HL-60/S4 treated with phorbol 12-myristate 13-acetate at 8.2 ng/mL for 4 days and 3 days (cell line): ENCODE measurements at regions not wholly inside any gene's neighbourhood (a gene's known extent, or its start where the extent isn't known, plus 50 kb on each side); places are given as distances from the start of the nearest gene placed in this dataset.

Source experiments
- in situ Hi-C: fragments of 300-500 bp; cut with MboI; formaldehyde crosslinking; loops from 2 replicates; pipeline ENCODE4 v1.15.0; 2022; ENCODE audit warnings: low sequenced_read_pairs

DNA sequence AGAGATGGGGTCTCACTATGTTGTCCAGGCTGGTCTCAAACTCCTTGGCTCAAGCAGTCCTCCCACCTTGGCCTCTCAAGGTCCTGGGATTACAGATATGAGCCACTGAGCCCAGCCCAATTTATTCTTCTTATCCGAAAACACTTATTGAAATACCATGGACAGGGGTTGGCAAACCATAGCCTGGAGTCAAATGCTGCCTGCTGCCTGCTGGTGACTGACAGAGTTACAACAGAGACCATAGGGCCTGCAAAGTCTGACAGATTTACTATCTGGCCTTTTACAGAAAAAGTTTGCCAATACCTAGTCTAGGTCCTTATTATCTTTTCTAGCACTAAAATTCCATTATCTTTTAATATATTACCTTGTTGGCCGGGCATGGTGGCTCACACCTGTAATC, 87.1 kb upstream of the ZNF281 start:
- in situ Hi-C loops, result loop anchor here (25.0 kb wide), 3 partner anchors 210 to 810 kb away; no protein-coding TSS in a partner anchor

- in situ Hi-C loops, result loop anchor here (25.0 kb wide), 3 partner anchors 209 to 809 kb away; no protein-coding TSS in a partner anchor
Observed at GRCh38 chr1:200495901-200496300, 86.1 kb upstream of the ZNF281 start.

- in situ Hi-C loops, result loop anchor here (25.0 kb wide), 3 partner anchors 206 to 806 kb away; no protein-coding TSS in a partner anchor
Observed at GRCh38 chr1:200493344-200493743, 83.5 kb upstream of the ZNF281 start.

GRCh38 chr1:200491103-200491502, 81.3 kb upstream of the ZNF281 start:
- in situ Hi-C loops, result loop anchor here (25.0 kb wide), 3 partner anchors 204 to 804 kb away; no protein-coding TSS in a partner anchor

DNA sequence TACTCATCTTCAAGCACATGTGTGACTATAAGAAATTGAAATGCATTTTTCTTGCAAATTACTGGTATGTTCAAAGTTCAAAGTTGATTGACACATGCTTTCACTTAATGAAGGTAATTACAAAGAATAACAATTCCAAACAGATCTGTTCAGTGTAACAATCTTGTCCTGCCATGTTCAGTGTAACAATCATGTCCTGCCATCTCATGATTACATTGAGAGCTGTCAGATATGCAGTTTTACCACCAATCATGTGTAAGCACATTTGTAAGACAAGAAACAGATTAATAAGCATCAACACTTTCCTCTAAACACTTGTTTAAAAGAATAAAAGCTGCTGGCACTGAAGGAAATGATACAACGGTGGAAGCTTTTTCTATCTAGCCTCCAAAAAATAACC, 80.3 kb upstream of the ZNF281 start:
- in situ Hi-C loops, result loop anchor here (25.0 kb wide), 3 partner anchors 203 to 803 kb away; no protein-coding TSS in a partner anchor

GRCh38 chr1:200488375-200489165, 78.7 kb upstream of the ZNF281 start:
- in situ Hi-C loops, result loop anchor here (25.0 kb wide), 3 partner anchors 201 to 801 kb away; no protein-coding TSS in a partner anchor

DNA sequence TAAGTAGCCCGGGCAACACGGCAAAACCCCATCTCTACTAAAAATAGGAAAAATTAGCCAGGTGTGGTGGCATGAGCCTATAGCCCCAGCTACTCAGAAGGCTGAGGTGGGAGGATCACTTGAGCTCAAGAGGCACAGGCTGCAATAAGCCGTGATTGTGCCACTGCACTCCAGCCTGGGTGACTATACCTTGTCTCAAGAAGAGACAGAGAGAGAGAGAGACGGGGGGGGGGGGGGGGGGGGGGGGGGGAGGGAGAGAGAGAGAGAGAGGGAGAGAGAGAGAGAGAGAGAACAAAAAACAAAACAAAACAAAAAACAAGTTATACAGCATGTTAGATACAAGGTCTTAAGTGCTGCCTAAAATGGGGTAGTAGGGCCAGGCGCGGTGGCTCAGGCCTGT, 77.8 kb upstream of the ZNF281 start:
- in situ Hi-C loops, result loop anchor here (25.0 kb wide), 3 partner anchors 200 to 800 kb away; no protein-coding TSS in a partner anchor

- in situ Hi-C loops, result loop anchor here (25.0 kb wide), 3 partner anchors 199 to 799 kb away; no protein-coding TSS in a partner anchor
Observed at GRCh38 chr1:200486634-200487033, 76.8 kb upstream of the ZNF281 start.

- in situ Hi-C loops, result loop anchor here (25.0 kb wide), 3 partner anchors 197 to 797 kb away; no protein-coding TSS in a partner anchor
Observed at GRCh38 chr1:200484438-200484946, 74.7 kb upstream of the ZNF281 start.

DNA sequence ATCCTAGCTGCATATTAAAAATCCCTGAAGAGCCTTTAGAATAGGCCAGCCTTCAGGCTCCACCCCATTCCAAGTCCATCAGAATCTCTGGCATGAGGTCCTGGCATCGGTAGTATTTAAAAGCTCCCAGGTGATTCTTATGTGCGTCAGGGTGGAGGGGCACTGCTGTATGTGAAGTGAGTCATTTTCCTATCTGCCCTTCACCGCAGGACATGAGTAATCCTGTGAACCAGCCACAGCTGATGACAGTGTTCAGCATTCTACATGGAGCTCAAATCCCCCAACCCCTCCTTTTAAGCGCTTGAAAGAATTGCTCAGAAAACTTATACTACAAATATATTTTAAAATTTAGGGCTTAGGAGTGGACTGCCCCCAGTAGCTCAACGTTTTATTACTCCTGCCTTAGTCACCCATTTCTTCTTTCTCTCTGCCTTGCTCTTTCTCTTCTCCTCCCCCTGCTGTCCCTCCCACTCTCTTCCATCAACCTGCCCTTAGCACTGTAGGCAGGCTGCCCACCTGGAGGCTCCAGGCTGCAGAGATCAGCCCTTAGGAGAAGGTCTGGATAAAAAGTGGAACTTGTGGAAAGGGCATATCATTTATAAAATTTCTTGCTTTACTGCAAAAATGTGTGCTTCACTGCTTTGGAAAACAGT, 73.8 kb upstream of the ZNF281 start:
- in situ Hi-C loops, result loop anchor here (25.0 kb wide), 3 partner anchors 196 to 796 kb away; no protein-coding TSS in a partner anchor

DNA sequence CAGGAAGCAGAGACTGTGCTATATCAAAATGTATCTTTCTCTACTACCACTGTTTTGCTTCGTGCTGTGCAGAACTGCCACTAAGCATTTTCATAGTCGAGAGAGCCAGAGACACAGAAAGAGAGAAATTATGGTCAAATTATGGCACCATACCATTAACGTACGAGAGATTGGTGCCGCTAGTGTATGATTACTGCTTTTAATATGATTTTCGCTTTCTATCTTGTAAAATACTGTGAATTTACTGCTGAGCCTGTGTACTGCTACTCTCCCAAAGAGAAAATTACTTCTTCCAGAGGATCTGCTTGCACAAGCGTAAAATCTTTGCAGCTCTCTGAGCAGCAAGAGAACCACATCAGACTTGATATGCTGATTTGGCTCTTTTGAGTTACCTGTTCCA, 71.1 kb upstream of the ZNF281 start:
- in situ Hi-C loops, result loop anchor here (25.0 kb wide), 3 partner anchors 194 to 794 kb away; no protein-coding TSS in a partner anchor

DNA sequence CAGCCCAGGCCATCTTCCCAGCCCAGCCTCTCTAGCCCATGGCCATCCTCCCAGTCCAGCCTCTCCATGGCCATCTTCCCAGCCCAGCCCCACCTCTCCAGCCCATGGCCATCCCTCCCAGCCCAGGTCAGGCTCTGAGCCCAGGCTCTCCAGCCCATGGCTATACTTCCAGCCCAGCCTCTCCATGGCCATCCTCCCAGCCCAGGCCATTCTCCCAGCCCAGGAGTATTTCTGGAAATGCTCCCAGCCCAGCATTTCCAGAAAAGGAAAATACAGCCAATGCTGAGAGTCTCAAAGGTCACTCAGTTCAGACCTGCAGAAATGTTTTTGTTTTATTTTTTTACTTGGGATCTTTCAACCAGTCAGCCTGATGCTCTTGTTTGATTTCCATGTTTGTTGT, 70.0 kb upstream of the ZNF281 start:
- in situ Hi-C loops, result loop anchor here (25.0 kb wide), 3 partner anchors 193 to 793 kb away; no protein-coding TSS in a partner anchor

- in situ Hi-C loops, result loop anchor here (25.0 kb wide), 3 partner anchors 192 to 792 kb away; no protein-coding TSS in a partner anchor
Observed at GRCh38 chr1:200478945-200479558, 69.2 kb upstream of the ZNF281 start.

DNA sequence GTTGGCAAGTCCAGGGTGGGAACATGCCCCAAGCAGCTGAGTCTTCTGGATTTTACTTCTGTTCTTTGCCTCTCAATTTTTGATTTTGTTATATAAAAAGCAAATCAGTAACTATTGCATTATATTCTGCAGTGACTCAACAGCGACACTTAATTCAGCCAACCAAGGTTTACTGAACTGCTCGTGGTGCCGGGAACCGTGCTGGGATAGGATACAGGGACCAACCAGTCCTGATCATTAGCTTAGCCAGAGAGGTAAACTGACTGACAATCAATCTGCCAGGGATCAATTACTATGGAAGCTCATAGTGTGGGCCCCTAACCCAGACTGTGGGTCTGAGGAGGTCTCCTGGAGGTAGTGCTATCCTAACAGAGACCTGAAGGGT, 68.4 kb upstream of the ZNF281 start:
- in situ Hi-C loops, result loop anchor here (25.0 kb wide), 3 partner anchors 191 to 791 kb away; no protein-coding TSS in a partner anchor

- in situ Hi-C loops, result loop anchor here (25.0 kb wide), 3 partner anchors 187 to 787 kb away; no protein-coding TSS in a partner anchor
Observed at GRCh38 chr1:200474633-200475032, 64.8 kb upstream of the ZNF281 start.

GRCh38 chr1:200473698-200474371, 64.0 kb upstream of the ZNF281 start:
- in situ Hi-C loops, result no loop called here

DNA sequence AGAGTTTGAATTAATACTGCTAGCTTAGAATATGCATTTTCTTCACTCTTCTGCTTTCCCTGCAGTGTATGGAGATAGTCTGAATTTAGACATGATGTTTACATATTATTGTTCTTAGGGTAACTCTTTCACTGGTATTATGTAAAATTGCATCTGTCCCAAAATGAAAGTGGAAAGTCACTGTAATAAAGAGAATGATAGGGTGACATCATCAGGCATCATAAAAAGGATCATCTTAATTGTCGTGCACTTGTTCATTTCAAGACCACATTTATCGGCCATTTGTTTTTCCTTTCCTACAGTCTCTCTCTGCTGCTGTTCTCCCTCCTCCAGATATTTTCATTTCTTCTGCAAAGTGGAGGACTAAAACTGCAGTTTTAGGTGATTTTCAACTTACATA, 61.9 kb upstream of the ZNF281 start:
- in situ Hi-C loops, result no loop called here

GRCh38 chr1:200468264-200469001, 58.6 kb upstream of the ZNF281 start:
- in situ Hi-C loops, result no loop called here

GRCh38 chr1:200464784-200465400, 55.1 kb upstream of the ZNF281 start:
- in situ Hi-C loops, result no loop called here
